KMS-11 (cell line): ENCODE measurements at regions not wholly inside any gene's neighbourhood (a gene's known extent, or its start where the extent isn't known, plus 50 kb on each side); places are given as distances from the start of the nearest gene placed in this dataset.

ENCODE experiments used
- H2AFZ ChIP-seq: fragments of 200-600 bp; sonication (generic); 2 replicates; pipeline ENCODE4 v1.6.1; 2016; ENCODE audit warnings: antibody characterized with exemption, mixed run types, low read depth
- H3K27ac ChIP-seq: fragments of 200-600 bp; sonication (generic); 2 replicates; pipeline ENCODE4 v1.6.1; 2016; ENCODE audit warnings: mild to moderate bottlenecking, mixed run types
- H3K27me3 ChIP-seq: fragments of 200-600 bp; sonication (generic); 2 replicates; pipeline ENCODE4 v1.6.1; 2017; ENCODE audit warnings: mild to moderate bottlenecking, low read depth, mixed run types, moderate library complexity; ENCODE audit not compliant: insufficient read depth
- H3K36me3 ChIP-seq: fragments of 200-600 bp; sonication (generic); 2 replicates; pipeline ENCODE4 v1.6.1; 2017; ENCODE audit warnings: mild to moderate bottlenecking, mixed run types; ENCODE audit not compliant: insufficient read depth
- H3K4me1 ChIP-seq: fragments of 200-600 bp; sonication (generic); 2 replicates; pipeline ENCODE4 v1.6.1; 2016; ENCODE audit warnings: mild to moderate bottlenecking, low read depth, mixed run types; ENCODE audit not compliant: poor library complexity, severe bottlenecking
- H3K4me2 ChIP-seq: fragments of 200-600 bp; sonication (generic); 2 replicates; pipeline ENCODE4 v1.7.0; 2016; ENCODE audit warnings: mild to moderate bottlenecking, mixed run types
- H3K4me3 ChIP-seq: fragments of 200-600 bp; sonication (generic); IDR thresholded peaks from 2 replicates; pipeline ENCODE4 v1.6.1; 2017; ENCODE audit warnings: low read depth, low read length, mixed read lengths; ENCODE audit not compliant: insufficient read depth
- H3K79me2 ChIP-seq: fragments of 200-600 bp; sonication (generic); 2 replicates; pipeline ENCODE4 v1.6.1; 2016; ENCODE audit warnings: low read depth, mixed run types; ENCODE audit not compliant: insufficient read depth
- H3K9ac ChIP-seq: fragments of 200-600 bp; sonication (generic); 2 replicates; pipeline ENCODE4 v1.6.1; 2016; ENCODE audit warnings: mild to moderate bottlenecking, mixed run types
- H4K20me1 ChIP-seq: fragments of 200-600 bp; sonication (generic); 2 replicates; pipeline ENCODE4 v1.6.1; 2016; ENCODE audit warnings: mild to moderate bottlenecking, mixed run types; ENCODE audit not compliant: insufficient read depth
- CTCF ChIP-seq: fragments of 200-600 bp; sonication (generic); conservative IDR thresholded peaks from 2 replicates; pipeline ENCODE4 v1.6.1; 2017; ENCODE audit warnings: low read depth, mild to moderate bottlenecking, antibody characterized with exemption, low read length, moderate library complexity, mixed read lengths

- Histone ChIP-seq H3K4me3 (no peak overlapping the region), H3K4me1 (no peaks in the 10 kb centered on the region), H3K27ac (no peak overlapping the region), H3K9ac (no peak overlapping the region), H3K79me2 (no peaks in the 10 kb centered on the region), H4K20me1 (no peaks in the 10 kb centered on the region), H3K4me2 (no peak overlapping the region), H2AFZ (no peak overlapping the region), H3K36me3 (no peaks in the 10 kb centered on the region), H3K27me3 (no peaks in the 10 kb centered on the region)
- TF ChIP-seq CTCF, result peak; percentile 56; the same call in 1 of the 2 replicates
Measured at GRCh38 chr18:25915907-25916306, 174.5 kb downstream of the SS18 start.

DNA sequence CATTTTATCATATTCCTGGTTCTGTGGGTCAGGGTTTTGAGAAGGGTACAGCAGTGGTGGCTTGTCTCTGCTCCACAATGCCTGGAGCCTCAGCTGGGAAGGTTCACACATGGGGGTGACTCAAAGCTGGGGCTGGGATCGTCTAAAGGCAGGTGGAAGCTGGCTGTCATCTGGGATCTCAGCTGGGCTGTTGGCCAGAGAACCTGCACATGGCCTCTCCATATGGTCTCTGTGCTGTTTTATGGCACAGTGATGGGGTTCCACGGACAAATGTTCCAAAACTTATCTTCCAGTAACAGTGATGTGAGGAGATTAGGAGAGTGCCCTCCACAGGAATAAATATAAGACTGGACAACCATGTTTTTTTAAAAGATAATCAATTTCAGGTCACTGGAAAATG is 191.4 kb downstream of the SS18 start:
- no peak for TF ChIP-seq CTCF
- Histone ChIP-seq H3K36me3 (no peaks in the 10 kb centered on the region), H3K27me3 (no peaks in the 10 kb centered on the region), H3K79me2 (no peaks in the 10 kb centered on the region), H3K27ac (no peak overlapping the region), H3K9ac (no peak overlapping the region), H3K4me1 (no peaks in the 10 kb centered on the region), H2AFZ (no peak overlapping the region), H3K4me3 (no peak overlapping the region), H3K4me2 (no peak overlapping the region), H4K20me1 (no peaks in the 10 kb centered on the region)

GRCh38 chr18:25896956-25897355 is 193.5 kb downstream of the SS18 start:
- TF ChIP-seq CTCF, result no peak
- Histone ChIP-seq H3K4me2 (no peak overlapping the region), H3K79me2 (no peaks in the 10 kb centered on the region), H3K27ac (no peak overlapping the region), H3K9ac (no peak overlapping the region), H3K36me3 (no peaks in the 10 kb centered on the region), H3K27me3 (no peaks in the 10 kb centered on the region), H4K20me1 (no peaks in the 10 kb centered on the region), H2AFZ (no peak overlapping the region), H3K4me1 (no peaks in the 10 kb centered on the region), H3K4me3 (no peak overlapping the region)

DNA sequence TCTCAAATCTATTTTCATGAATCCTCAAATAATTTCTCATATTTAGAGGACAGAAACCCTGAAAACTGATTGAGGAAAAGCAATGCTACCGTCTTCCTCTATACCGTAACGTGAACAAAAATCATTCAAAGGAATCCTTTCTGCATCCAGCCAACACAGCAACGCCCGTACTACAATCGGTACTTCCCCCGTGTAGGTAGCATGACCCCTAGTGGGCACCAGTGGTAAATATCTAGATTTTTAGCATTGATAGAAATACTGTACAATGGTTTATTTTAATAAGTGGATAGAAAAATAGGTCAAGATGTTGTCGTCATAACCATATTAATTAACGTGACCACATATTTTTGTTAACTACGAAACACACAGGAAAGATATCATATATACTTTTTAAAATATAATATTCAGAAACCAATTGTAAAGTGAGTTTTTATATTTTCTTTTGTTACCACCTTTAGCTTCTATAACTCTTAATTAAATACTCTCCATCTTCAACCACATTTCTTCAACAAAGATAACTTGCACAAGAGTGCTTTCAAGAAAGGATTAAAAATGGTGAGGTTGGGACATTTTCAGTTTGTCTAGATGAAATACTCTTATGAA is 194.1 kb downstream of the SS18 start:
- Histone ChIP-seq H3K4me2 (no peak overlapping the region), H3K27me3 (no peaks in the 10 kb centered on the region), H3K36me3 (no peaks in the 10 kb centered on the region), H3K4me1 (no peaks in the 10 kb centered on the region), H2AFZ (peak overlapping the region; percentile 13; the same call in 1 of the 2 replicates), H3K27ac (no peak overlapping the region), H4K20me1 (no peaks in the 10 kb centered on the region), H3K79me2 (no peaks in the 10 kb centered on the region), H3K4me3 (no peak overlapping the region), H3K9ac (no peak overlapping the region)
- peak; percentile 95 for TF ChIP-seq CTCF
